ENCODE measurements at regions not wholly inside any gene's neighbourhood (a gene's known extent, or its start where the extent isn't known, plus 50 kb on each side); places are given as distances from the start of the nearest gene placed in this dataset.
"Not testable (repeated sequence)": the region's sequence is repeated elsewhere in the genome, so short reads cannot be mapped to it uniquely, and the experiment has no call there.

DNA sequence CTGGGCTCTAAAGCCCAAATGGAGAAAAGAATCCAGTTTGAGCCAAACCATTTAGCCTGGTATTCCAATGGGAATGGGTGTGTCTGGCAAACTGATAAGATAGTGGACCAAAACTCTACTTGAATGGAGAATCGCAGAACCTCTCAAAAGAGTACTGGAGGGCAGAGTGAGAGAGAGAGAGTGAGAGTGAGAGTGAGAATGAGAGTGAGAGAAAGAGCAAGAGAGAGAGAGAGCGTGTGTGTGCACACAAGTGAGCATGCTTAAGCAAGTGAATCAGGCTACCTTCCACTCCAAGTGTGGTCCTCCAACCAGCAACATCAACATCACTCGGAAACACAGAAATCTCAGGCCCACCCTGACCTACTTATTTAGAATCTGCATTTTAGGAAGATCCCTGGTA is 58.8 kb downstream of the UQCRFS1 start:
- no peak overlapping the region for H3K4ac ChIP-seq (ENCODE audit: low read depth, low read length)
- H2BK5ac ChIP-seq (ENCODE audit: low read length): no peak overlapping the region
- H2BK15ac ChIP-seq (replicated peaks; ENCODE audit: low read depth): no peak overlapping the region
- no peak overlapping the region for H3K18ac ChIP-seq (ENCODE audit: low read length)
- H3K36me3 ChIP-seq (ENCODE audit: control insufficient read depth, insufficient read depth, low read length): no peaks in the 10 kb centered on the region
- H3K79me2 ChIP-seq (ENCODE audit: control insufficient read depth, insufficient read depth, low read length): no peaks in the 10 kb centered on the region
- no peak overlapping the region for H3K4me2 ChIP-seq (ENCODE audit: low read length)
- H3K23ac ChIP-seq (ENCODE audit: low read length): no peak overlapping the region
- no peaks in the 10 kb centered on the region for H3K79me1 ChIP-seq (ENCODE audit: low read length)
- no peak overlapping the region for H2BK120ac ChIP-seq (ENCODE audit: low read depth, low read length)
- no peak overlapping the region for H3K9ac ChIP-seq (ENCODE audit: low read length)
- no peak overlapping the region for H3K4me3 ChIP-seq (ENCODE audit: low read length)
- no peak overlapping the region for H3K56ac ChIP-seq (ENCODE audit: low read length)
- no peak overlapping the region for H4K8ac ChIP-seq (ENCODE audit: low read depth, low read length)
- no CpG with 5 or more reads among the region's 3 CpGs for WGBS (ENCODE audit: extremely low coverage, insufficient coverage, low lambda C conversion rate)
- H3K27me3 ChIP-seq (ENCODE audit: insufficient read depth, low read length, poor library complexity): no peaks in the 10 kb centered on the region
- no peak overlapping the region for H3K27ac ChIP-seq (ENCODE audit: low read depth, low read length)
- H4K5ac ChIP-seq (ENCODE audit: low read length): no peak overlapping the region
- no peaks in the 10 kb centered on the region for H3K4me1 ChIP-seq (ENCODE audit: control insufficient read depth, low read depth, low read length)
- H2AK5ac ChIP-seq (ENCODE audit: low read length): no peak overlapping the region
- DNase-seq: no peak

DNA sequence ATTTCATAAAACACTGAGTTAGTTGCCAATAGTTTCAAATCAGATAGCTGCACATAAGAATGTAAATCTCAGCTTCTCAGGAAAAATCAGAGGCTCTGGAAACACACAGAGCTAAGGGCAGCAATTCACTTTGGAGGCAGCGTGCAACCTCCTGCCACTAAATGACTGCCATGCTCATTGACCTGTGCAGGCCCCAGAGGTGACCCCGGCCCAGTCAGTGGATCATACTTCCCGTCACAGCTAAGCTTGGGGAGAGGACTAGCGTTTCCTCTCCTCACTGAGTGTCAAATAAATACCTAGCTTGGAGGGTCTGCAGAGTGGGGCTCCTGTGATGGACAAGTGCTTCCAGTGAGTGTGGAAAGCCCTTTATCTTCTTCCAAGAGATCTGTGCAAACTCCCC is 67.2 kb downstream of the UQCRFS1 start:
- Histone ChIP-seq H2AK5ac (ENCODE audit: low read length) (no peak overlapping the region), H3K27me3 (ENCODE audit: insufficient read depth, low read length, poor library complexity) (no peaks in the 10 kb centered on the region), H3K18ac (ENCODE audit: low read length) (no peak overlapping the region), H3K56ac (ENCODE audit: low read length) (no peak overlapping the region), H3K4me2 (ENCODE audit: low read length) (no peak overlapping the region), H3K79me1 (ENCODE audit: low read length) (no peaks in the 10 kb centered on the region), H2BK120ac (ENCODE audit: low read depth, low read length) (no peak overlapping the region), H3K4me3 (ENCODE audit: low read length) (no peak overlapping the region), H3K4me1 (ENCODE audit: control insufficient read depth, low read depth, low read length) (no peaks in the 10 kb centered on the region), H3K27ac (ENCODE audit: low read depth, low read length) (no peak overlapping the region), H3K36me3 (ENCODE audit: control insufficient read depth, insufficient read depth, low read length) (no peaks in the 10 kb centered on the region), H4K5ac (ENCODE audit: low read length) (no peak overlapping the region), H3K23ac (ENCODE audit: low read length) (no peak overlapping the region), H2BK15ac (replicated peaks; ENCODE audit: low read depth) (no peak overlapping the region), H3K9ac (ENCODE audit: low read length) (no peak overlapping the region), H2BK5ac (ENCODE audit: low read length) (no peak overlapping the region), H3K79me2 (ENCODE audit: control insufficient read depth, insufficient read depth, low read length) (no peaks in the 10 kb centered on the region), H3K4ac (ENCODE audit: low read depth, low read length) (no peak overlapping the region), H4K8ac (ENCODE audit: low read depth, low read length) (no peak overlapping the region)
- DNase-seq: no peak
- no CpG with 5 or more reads among the region's 4 CpGs for WGBS (ENCODE audit: extremely low coverage, insufficient coverage, low lambda C conversion rate)

DNA sequence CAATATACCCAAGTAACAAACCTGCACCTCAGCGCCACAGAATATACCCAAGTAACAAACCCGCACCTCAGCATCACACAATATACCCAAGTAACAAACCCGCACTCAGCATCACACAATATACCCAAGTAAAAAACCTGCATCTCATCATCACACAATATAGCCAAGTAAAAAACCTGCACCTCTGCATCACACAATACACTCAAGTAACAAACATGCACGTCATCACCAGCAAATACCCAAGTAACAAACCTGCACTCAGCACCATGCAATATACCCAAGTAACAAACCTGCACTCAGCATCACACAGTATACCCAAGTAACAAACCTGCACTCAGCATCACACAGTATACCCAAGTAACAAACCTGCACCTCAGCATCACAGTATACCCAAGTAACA is 69.8 kb downstream of the UQCRFS1 start:
- no peak for DNase-seq
- Histone ChIP-seq H3K79me2 (ENCODE audit: control insufficient read depth, insufficient read depth, low read length) (no peaks in the 10 kb centered on the region), H3K23ac (ENCODE audit: low read length) (no peak overlapping the region), H3K4ac (ENCODE audit: low read depth, low read length) (no peak overlapping the region), H3K27ac (ENCODE audit: low read depth, low read length) (no peak overlapping the region), H3K79me1 (ENCODE audit: low read length) (no peaks in the 10 kb centered on the region), H2BK5ac (ENCODE audit: low read length) (no peak overlapping the region), H2AK5ac (ENCODE audit: low read length) (no peak overlapping the region), H3K18ac (ENCODE audit: low read length) (no peak overlapping the region), H3K4me1 (ENCODE audit: control insufficient read depth, low read depth, low read length) (no peaks in the 10 kb centered on the region), H2BK15ac (replicated peaks; ENCODE audit: low read depth) (no peak overlapping the region), H4K5ac (ENCODE audit: low read length) (no peak overlapping the region), H2BK120ac (ENCODE audit: low read depth, low read length) (no peak overlapping the region), H3K4me3 (ENCODE audit: low read length) (no peak overlapping the region), H4K8ac (ENCODE audit: low read depth, low read length) (no peak overlapping the region), H3K56ac (ENCODE audit: low read length) (no peak overlapping the region), H3K27me3 (ENCODE audit: insufficient read depth, low read length, poor library complexity) (no peaks in the 10 kb centered on the region), H3K9ac (ENCODE audit: low read length) (no peak overlapping the region), H3K36me3 (ENCODE audit: control insufficient read depth, insufficient read depth, low read length) (no peaks in the 10 kb centered on the region), H3K4me2 (ENCODE audit: low read length) (no peak overlapping the region)
- WGBS (ENCODE audit: extremely low coverage, insufficient coverage, low lambda C conversion rate): no CpG with 5 or more reads among the region's 4 CpGs

DNA sequence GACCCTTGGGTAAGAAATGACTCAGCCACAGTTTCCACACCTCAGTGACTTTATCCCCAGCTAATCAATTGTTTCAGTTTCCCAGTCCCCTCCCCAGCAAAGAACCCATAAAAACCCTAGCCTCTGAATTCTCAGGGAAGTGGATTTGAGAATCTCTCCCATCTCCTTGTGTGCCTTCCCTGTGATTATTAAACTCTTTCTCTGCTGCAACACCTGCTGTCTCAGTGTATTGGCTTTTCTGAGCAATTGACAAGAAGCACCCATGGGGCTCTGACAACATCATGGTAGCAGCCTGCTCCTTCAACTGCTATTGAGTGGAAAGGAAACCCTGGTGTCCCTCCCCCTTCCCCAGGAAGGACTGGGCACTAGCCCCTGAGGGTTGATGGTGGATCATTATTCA is 73.7 kb downstream of the UQCRFS1 start:
- no peak overlapping the region for H2BK5ac ChIP-seq (ENCODE audit: low read length)
- no peaks in the 10 kb centered on the region for H3K27me3 ChIP-seq (ENCODE audit: insufficient read depth, low read length, poor library complexity)
- H4K8ac ChIP-seq (ENCODE audit: low read depth, low read length): no peak overlapping the region
- no peaks in the 10 kb centered on the region for H3K36me3 ChIP-seq (ENCODE audit: control insufficient read depth, insufficient read depth, low read length)
- H3K56ac ChIP-seq (ENCODE audit: low read length): no peak overlapping the region
- H3K23ac ChIP-seq (ENCODE audit: low read length): no peak overlapping the region
- no peak overlapping the region for H3K4me2 ChIP-seq (ENCODE audit: low read length)
- no peak overlapping the region for H3K9ac ChIP-seq (ENCODE audit: low read length)
- no peak overlapping the region for H2BK15ac ChIP-seq (replicated peaks; ENCODE audit: low read depth)
- no peak overlapping the region for H2AK5ac ChIP-seq (ENCODE audit: low read length)
- no peaks in the 10 kb centered on the region for H3K4me1 ChIP-seq (ENCODE audit: control insufficient read depth, low read depth, low read length)
- no peaks in the 10 kb centered on the region for H3K79me1 ChIP-seq (ENCODE audit: low read length)
- H3K27ac ChIP-seq (ENCODE audit: low read depth, low read length): no peak overlapping the region
- no peaks in the 10 kb centered on the region for H3K79me2 ChIP-seq (ENCODE audit: control insufficient read depth, insufficient read depth, low read length)
- no peak overlapping the region for H4K5ac ChIP-seq (ENCODE audit: low read length)
- no peak overlapping the region for H3K4ac ChIP-seq (ENCODE audit: low read depth, low read length)
- H3K18ac ChIP-seq (ENCODE audit: low read length): no peak overlapping the region
- no peak for DNase-seq
- no peak overlapping the region for H3K4me3 ChIP-seq (ENCODE audit: low read length)
- H2BK120ac ChIP-seq (ENCODE audit: low read depth, low read length): no peak overlapping the region

DNA sequence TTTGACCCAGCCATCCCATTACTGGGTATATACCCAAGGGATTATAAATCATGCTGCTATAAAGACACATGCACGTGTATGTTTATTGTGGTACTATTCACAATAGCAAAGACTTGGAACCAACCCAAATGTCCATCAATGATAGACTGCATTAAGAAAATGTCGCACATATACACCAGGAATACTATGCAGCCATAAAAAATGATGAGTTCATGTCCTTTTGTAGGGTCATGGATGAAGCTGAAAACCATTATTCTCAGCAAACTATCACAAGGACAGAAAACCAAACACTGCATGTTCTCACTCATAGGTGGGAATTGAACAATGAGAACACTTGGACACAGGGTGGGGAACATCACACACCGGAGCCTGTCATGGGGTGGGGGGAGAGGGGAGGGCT is 74.7 kb downstream of the UQCRFS1 start:
- not testable (repeated sequence) for H2BK120ac ChIP-seq (ENCODE audit: low read depth, low read length); H3K27ac ChIP-seq (ENCODE audit: low read depth, low read length); H3K23ac ChIP-seq (ENCODE audit: low read length); H2AK5ac ChIP-seq (ENCODE audit: low read length); H3K4ac ChIP-seq (ENCODE audit: low read depth, low read length); H3K4me2 ChIP-seq (ENCODE audit: low read length); H3K18ac ChIP-seq (ENCODE audit: low read length); H3K4me3 ChIP-seq (ENCODE audit: low read length); H3K79me2 ChIP-seq (ENCODE audit: control insufficient read depth, insufficient read depth, low read length); H3K36me3 ChIP-seq (ENCODE audit: control insufficient read depth, insufficient read depth, low read length); H2BK15ac ChIP-seq (replicated peaks; ENCODE audit: low read depth); H4K8ac ChIP-seq (ENCODE audit: low read depth, low read length); H3K4me1 ChIP-seq (ENCODE audit: control insufficient read depth, low read depth, low read length); H3K27me3 ChIP-seq (ENCODE audit: insufficient read depth, low read length, poor library complexity); DNase-seq; H3K56ac ChIP-seq (ENCODE audit: low read length); H3K9ac ChIP-seq (ENCODE audit: low read length); H4K5ac ChIP-seq (ENCODE audit: low read length); H3K79me1 ChIP-seq (ENCODE audit: low read length); H2BK5ac ChIP-seq (ENCODE audit: low read length)
- no CpG with 5 or more reads among the region's 3 CpGs for WGBS (ENCODE audit: extremely low coverage, insufficient coverage, low lambda C conversion rate)

DNA sequence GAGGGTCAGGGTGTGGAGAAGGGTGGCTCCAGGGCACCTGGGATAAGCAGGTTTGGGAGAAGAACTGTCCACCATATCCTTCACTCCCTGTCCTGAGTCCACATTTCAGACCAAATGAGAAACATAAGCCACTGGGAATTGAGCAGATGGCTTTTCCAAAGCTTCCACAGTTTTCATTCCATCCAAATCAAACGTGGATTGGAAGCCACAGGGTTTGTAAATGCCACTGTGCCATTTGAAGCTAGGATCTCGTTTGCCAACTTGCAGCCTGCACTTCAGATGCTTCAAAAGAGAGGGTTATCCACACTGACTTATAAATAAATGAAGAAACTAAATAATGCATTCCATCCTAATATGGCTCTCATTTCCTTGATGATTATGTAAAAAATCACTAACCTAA is 81.5 kb downstream of the UQCRFS1 start:
- H3K4me2 ChIP-seq (ENCODE audit: low read length): no peak overlapping the region
- no peaks in the 10 kb centered on the region for H3K27me3 ChIP-seq (ENCODE audit: insufficient read depth, low read length, poor library complexity)
- no peak overlapping the region for H3K18ac ChIP-seq (ENCODE audit: low read length)
- H3K4me3 ChIP-seq (ENCODE audit: low read length): no peak overlapping the region
- no peak overlapping the region for H3K27ac ChIP-seq (ENCODE audit: low read depth, low read length)
- no peak overlapping the region for H4K5ac ChIP-seq (ENCODE audit: low read length)
- H3K9ac ChIP-seq (ENCODE audit: low read length): no peak overlapping the region
- no peak overlapping the region for H3K23ac ChIP-seq (ENCODE audit: low read length)
- H2BK15ac ChIP-seq (replicated peaks; ENCODE audit: low read depth): no peak overlapping the region
- H2BK120ac ChIP-seq (ENCODE audit: low read depth, low read length): no peak overlapping the region
- no CpG with 5 or more reads among the region's 2 CpGs for whole genome bisulfite sequencing (ENCODE audit: extremely low coverage, insufficient coverage, low lambda C conversion rate)
- H3K56ac ChIP-seq (ENCODE audit: low read length): no peak overlapping the region
- no peaks in the 10 kb centered on the region for H3K79me1 ChIP-seq (ENCODE audit: low read length)
- H3K36me3 ChIP-seq (ENCODE audit: control insufficient read depth, insufficient read depth, low read length): no peaks in the 10 kb centered on the region
- H2BK5ac ChIP-seq (ENCODE audit: low read length): no peak overlapping the region
- H3K4me1 ChIP-seq (ENCODE audit: control insufficient read depth, low read depth, low read length): no peaks in the 10 kb centered on the region
- no peak overlapping the region for H4K8ac ChIP-seq (ENCODE audit: low read depth, low read length)
- H3K4ac ChIP-seq (ENCODE audit: low read depth, low read length): no peak overlapping the region
- no peak for DNase-seq
- no peaks in the 10 kb centered on the region for H3K79me2 ChIP-seq (ENCODE audit: control insufficient read depth, insufficient read depth, low read length)
- H2AK5ac ChIP-seq (ENCODE audit: low read length): no peak overlapping the region

All from mesendoderm (in vitro differentiated cells).